ENCODE measurements at regions not wholly inside any gene's neighbourhood (a gene's known extent, or its start where the extent isn't known, plus 50 kb on each side); places are given as distances from the start of the nearest gene placed in this dataset.

GRCh38 chr10:42975558-42976340, 101.1 kb upstream of the RET start:
- Histone ChIP-seq H3K4me3 (ENCODE audit: low read length) (no peak overlapping the region), H3K27me3 (replicated peaks; ENCODE audit: control insufficient read depth, insufficient read depth, low read length) (peaks cover 20% of the 10 kb centered on the region), H3K4me1 (ENCODE audit: control insufficient read depth, insufficient read depth, low read length) (no peaks in the 10 kb centered on the region), H3K36me3 (ENCODE audit: control insufficient read depth, insufficient read depth, low read length, severe bottlenecking) (no peaks in the 10 kb centered on the region), H3K9ac (ENCODE audit: low read length) (no peak overlapping the region), H3K9me3 (ENCODE audit: control insufficient read depth, low read length) (no peaks in the 10 kb centered on the region)
- no peak for DNase-seq (ENCODE audit: low read depth)

GRCh38 chr10:42976351-42977031, 100.4 kb upstream of the RET start:
- no peak for DNase-seq (ENCODE audit: low read depth)
- no peaks in the 10 kb centered on the region for H3K4me1 ChIP-seq (ENCODE audit: control insufficient read depth, insufficient read depth, low read length)
- peaks cover 20% of the 10 kb centered on the region for H3K27me3 ChIP-seq (replicated peaks; ENCODE audit: control insufficient read depth, insufficient read depth, low read length)
- no peak overlapping the region for H3K9ac ChIP-seq (ENCODE audit: low read length)
- H3K9me3 ChIP-seq (ENCODE audit: control insufficient read depth, low read length): no peaks in the 10 kb centered on the region
- H3K36me3 ChIP-seq (ENCODE audit: control insufficient read depth, insufficient read depth, low read length, severe bottlenecking): no peaks in the 10 kb centered on the region
- no peak overlapping the region for H3K4me3 ChIP-seq (ENCODE audit: low read length)

- DNase-seq (ENCODE audit: low read depth): no peak
- no peaks in the 10 kb centered on the region for H3K9me3 ChIP-seq (ENCODE audit: control insufficient read depth, low read length)
- H3K9ac ChIP-seq (ENCODE audit: low read length): no peak overlapping the region
- H3K4me1 ChIP-seq (ENCODE audit: control insufficient read depth, insufficient read depth, low read length): no peaks in the 10 kb centered on the region
- no peaks in the 10 kb centered on the region for H3K36me3 ChIP-seq (ENCODE audit: control insufficient read depth, insufficient read depth, low read length, severe bottlenecking)
- H3K4me3 ChIP-seq (ENCODE audit: low read length): no peak overlapping the region
- peaks cover 20% of the 10 kb centered on the region for H3K27me3 ChIP-seq (replicated peaks; ENCODE audit: control insufficient read depth, insufficient read depth, low read length)
Observed at GRCh38 chr10:42977032-42977416, 99.8 kb upstream of the RET start.

GRCh38 chr10:42979181-42979580, 97.7 kb upstream of the RET start:
- no peaks in the 10 kb centered on the region for H3K4me1 ChIP-seq (ENCODE audit: control insufficient read depth, insufficient read depth, low read length)
- no peaks in the 10 kb centered on the region for H3K36me3 ChIP-seq (ENCODE audit: control insufficient read depth, insufficient read depth, low read length, severe bottlenecking)
- no peak overlapping the region for H3K9ac ChIP-seq (ENCODE audit: low read length)
- no peaks in the 10 kb centered on the region for H3K9me3 ChIP-seq (ENCODE audit: control insufficient read depth, low read length)
- no peak overlapping the region for H3K4me3 ChIP-seq (ENCODE audit: low read length)
- no peak for DNase-seq (ENCODE audit: low read depth)
- H3K27me3 ChIP-seq (replicated peaks; ENCODE audit: control insufficient read depth, insufficient read depth, low read length): peaks cover 15% of the 10 kb centered on the region

- Histone ChIP-seq H3K36me3 (ENCODE audit: control insufficient read depth, insufficient read depth, low read length, severe bottlenecking) (no peaks in the 10 kb centered on the region), H3K27me3 (replicated peaks; ENCODE audit: control insufficient read depth, insufficient read depth, low read length) (peaks cover 11% of the 10 kb centered on the region), H3K4me1 (ENCODE audit: control insufficient read depth, insufficient read depth, low read length) (no peaks in the 10 kb centered on the region), H3K9ac (ENCODE audit: low read length) (no peak overlapping the region), H3K4me3 (ENCODE audit: low read length) (no peak overlapping the region), H3K9me3 (ENCODE audit: control insufficient read depth, low read length) (no peaks in the 10 kb centered on the region)
- DNase-seq (ENCODE audit: low read depth): no peak
Observed at GRCh38 chr10:42979721-42980467, 97.0 kb upstream of the RET start.

GRCh38 chr10:42980553-42981357, 96.1 kb upstream of the RET start:
- Histone ChIP-seq H3K27me3 (replicated peaks; ENCODE audit: control insufficient read depth, insufficient read depth, low read length) (peaks cover 7% of the 10 kb centered on the region), H3K4me1 (ENCODE audit: control insufficient read depth, insufficient read depth, low read length) (no peaks in the 10 kb centered on the region), H3K9ac (ENCODE audit: low read length) (no peak overlapping the region), H3K9me3 (ENCODE audit: control insufficient read depth, low read length) (no peaks in the 10 kb centered on the region), H3K36me3 (ENCODE audit: control insufficient read depth, insufficient read depth, low read length, severe bottlenecking) (no peaks in the 10 kb centered on the region), H3K4me3 (ENCODE audit: low read length) (no peak overlapping the region)
- no peak for DNase-seq (ENCODE audit: low read depth)

GRCh38 chr10:42981358-42982236, 95.3 kb upstream of the RET start:
- Histone ChIP-seq H3K36me3 (ENCODE audit: control insufficient read depth, insufficient read depth, low read length, severe bottlenecking) (no peaks in the 10 kb centered on the region), H3K27me3 (replicated peaks; ENCODE audit: control insufficient read depth, insufficient read depth, low read length) (no peaks in the 10 kb centered on the region), H3K9ac (ENCODE audit: low read length) (no peak overlapping the region), H3K9me3 (ENCODE audit: control insufficient read depth, low read length) (peaks cover 5% of the 10 kb centered on the region), H3K4me1 (ENCODE audit: control insufficient read depth, insufficient read depth, low read length) (no peaks in the 10 kb centered on the region), H3K4me3 (ENCODE audit: low read length) (no peak overlapping the region)
- DNase-seq (ENCODE audit: low read depth): no peak

GRCh38 chr10:42982891-42983506, 93.9 kb upstream of the RET start:
- Histone ChIP-seq H3K4me3 (ENCODE audit: low read length) (no peak overlapping the region), H3K9me3 (ENCODE audit: control insufficient read depth, low read length) (peaks cover 7% of the 10 kb centered on the region), H3K36me3 (ENCODE audit: control insufficient read depth, insufficient read depth, low read length, severe bottlenecking) (no peaks in the 10 kb centered on the region), H3K4me1 (ENCODE audit: control insufficient read depth, insufficient read depth, low read length) (no peaks in the 10 kb centered on the region), H3K9ac (ENCODE audit: low read length) (no peak overlapping the region), H3K27me3 (replicated peaks; ENCODE audit: control insufficient read depth, insufficient read depth, low read length) (no peaks in the 10 kb centered on the region)
- no peak for DNase-seq (ENCODE audit: low read depth)

- H3K9me3 ChIP-seq (ENCODE audit: control insufficient read depth, low read length): peaks cover 7% of the 10 kb centered on the region
- no peaks in the 10 kb centered on the region for H3K4me1 ChIP-seq (ENCODE audit: control insufficient read depth, insufficient read depth, low read length)
- H3K36me3 ChIP-seq (ENCODE audit: control insufficient read depth, insufficient read depth, low read length, severe bottlenecking): no peaks in the 10 kb centered on the region
- DNase-seq (ENCODE audit: low read depth): no peak
- H3K9ac ChIP-seq (ENCODE audit: low read length): no peak overlapping the region
- no peak overlapping the region for H3K4me3 ChIP-seq (ENCODE audit: low read length)
- no peaks in the 10 kb centered on the region for H3K27me3 ChIP-seq (replicated peaks; ENCODE audit: control insufficient read depth, insufficient read depth, low read length)
Observed at GRCh38 chr10:42983591-42983990, 93.3 kb upstream of the RET start.

GRCh38 chr10:42984035-42984610, 92.7 kb upstream of the RET start:
- H3K36me3 ChIP-seq (ENCODE audit: control insufficient read depth, insufficient read depth, low read length, severe bottlenecking): no peaks in the 10 kb centered on the region
- DNase-seq (ENCODE audit: low read depth): no peak
- no peaks in the 10 kb centered on the region for H3K4me1 ChIP-seq (ENCODE audit: control insufficient read depth, insufficient read depth, low read length)
- H3K9ac ChIP-seq (ENCODE audit: low read length): no peak overlapping the region
- no peak overlapping the region for H3K4me3 ChIP-seq (ENCODE audit: low read length)
- H3K9me3 ChIP-seq (ENCODE audit: control insufficient read depth, low read length): peaks cover 7% of the 10 kb centered on the region
- H3K27me3 ChIP-seq (replicated peaks; ENCODE audit: control insufficient read depth, insufficient read depth, low read length): no peaks in the 10 kb centered on the region

Measured in adipocyte (in vitro differentiated cells).